Kidney epithelial cell (primary cell): ENCODE measurements at regions not wholly inside any gene's neighbourhood (a gene's known extent, or its start where the extent isn't known, plus 50 kb on each side); places are given as distances from the start of the nearest gene placed in this dataset.

ENCODE experiments used
- DNase-seq: peaks from one replicate; pipeline ENCODE4 v3.0.0-alpha.2; 2010; ENCODE audit warnings: low read depth
- H3K27me3 ChIP-seq: 2 replicates; pipeline ENCODE4 v1.6.0; 2011; ENCODE audit warnings: low read length; ENCODE audit not compliant: control insufficient read depth, insufficient read depth
- H3K36me3 ChIP-seq: 2 replicates; pipeline ENCODE4 v1.5.1; 2011; ENCODE audit warnings: low read length; ENCODE audit not compliant: control insufficient read depth, insufficient read depth
- H3K4me3 ChIP-seq: 2 replicates; pipeline ENCODE4 v1.5.1; 2011; ENCODE audit warnings: low read depth, mild to moderate bottlenecking, control low read depth, low read length
- CTCF ChIP-seq: IDR thresholded peaks from 2 replicates; pipeline ENCODE4 v1.5.1; 2011; ENCODE audit warnings: mild to moderate bottlenecking, moderate library complexity, low read length, control low read depth, inconsistent platforms; ENCODE audit not compliant: insufficient read depth, poor library complexity, severe bottlenecking

- Histone ChIP-seq H3K27me3 (no peaks in the 10 kb centered on the region), H3K36me3 (no peaks in the 10 kb centered on the region), H3K4me3 (no peak overlapping the region)
- no peak for TF ChIP-seq CTCF
- no peak for DNase-seq
Measured at GRCh38 chr5:124093658-124094057, 581.7 kb downstream of the CSNK1G3 start.

GRCh38 chr5:124090115-124090514 is 578.1 kb downstream of the CSNK1G3 start:
- no peak for DNase-seq
- no peak overlapping the region for H3K4me3 ChIP-seq

GRCh38 chr5:124089578-124089977 is 577.6 kb downstream of the CSNK1G3 start:
- Histone ChIP-seq H3K36me3 (no peaks in the 10 kb centered on the region), H3K4me3 (no peak overlapping the region), H3K27me3 (no peaks in the 10 kb centered on the region)
- TF ChIP-seq CTCF, result no peak
- DNase-seq, result no peak

More at GRCh38 chr5:124090115-124090514, 578.1 kb downstream of the CSNK1G3 start:
- TF ChIP-seq CTCF, result no peak
- no peaks in the 10 kb centered on the region for H3K36me3 ChIP-seq
- no peaks in the 10 kb centered on the region for H3K27me3 ChIP-seq

GRCh38 chr5:124088289-124089032 is 576.5 kb downstream of the CSNK1G3 start:
- H3K27me3 ChIP-seq, result no peaks in the 10 kb centered on the region
- H3K4me3 ChIP-seq, result no peak overlapping the region
- no peaks in the 10 kb centered on the region for H3K36me3 ChIP-seq
- no peak for TF ChIP-seq CTCF
- DNase-seq, result no peak

GRCh38 chr5:124087752-124088151 is 575.8 kb downstream of the CSNK1G3 start:
- H3K4me3 ChIP-seq, result no peak overlapping the region
- TF ChIP-seq CTCF, result no peak
- no peak for DNase-seq
- H3K27me3 ChIP-seq, result no peaks in the 10 kb centered on the region
- H3K36me3 ChIP-seq, result no peaks in the 10 kb centered on the region

GRCh38 chr5:124080256-124080655 is 568.3 kb downstream of the CSNK1G3 start:
- no peak for TF ChIP-seq CTCF
- no peak for DNase-seq
- no peaks in the 10 kb centered on the region for H3K36me3 ChIP-seq
- no peaks in the 10 kb centered on the region for H3K27me3 ChIP-seq
- H3K4me3 ChIP-seq, result no peak overlapping the region
